ENCODE measurements at regions not wholly inside any gene's neighbourhood (a gene's known extent, or its start where the extent isn't known, plus 50 kb on each side); places are given as distances from the start of the nearest gene placed in this dataset.
"Not testable (repeated sequence)": the region's sequence is repeated elsewhere in the genome, so short reads cannot be mapped to it uniquely, and the experiment has no call there.

GRCh38 chr11:112714340-112714739 lies 246.9 kb upstream of the NCAM1 start:
- DNase-seq (ENCODE audit: low spot score): not testable (repeated sequence)

- no peak for DNase-seq (ENCODE audit: low spot score)
These were observed 246.2 kb upstream of the NCAM1 start for GRCh38 chr11:112715056-112715455.

- DNase-seq (ENCODE audit: low spot score): no peak
These were observed 242.7 kb upstream of the NCAM1 start for GRCh38 chr11:112718483-112718882.

- DNase-seq (ENCODE audit: low spot score): peak; percentile 18
These were observed 241.3 kb upstream of the NCAM1 start for GRCh38 chr11:112719736-112720525.

- no peak for DNase-seq (ENCODE audit: low spot score)
These were observed 239.1 kb upstream of the NCAM1 start for GRCh38 chr11:112722148-112722547.

- no peak for DNase-seq (ENCODE audit: low spot score)
These were observed 238.3 kb upstream of the NCAM1 start for GRCh38 chr11:112722876-112723275.

- DNase-seq (ENCODE audit: low spot score): no peak
These were observed 237.3 kb upstream of the NCAM1 start for GRCh38 chr11:112723676-112724495.

GRCh38 chr11:112724496-112724790 lies 236.8 kb upstream of the NCAM1 start:
- DNase-seq (ENCODE audit: low spot score): no peak

- DNase-seq (ENCODE audit: low spot score): no peak
These were observed 235.6 kb upstream of the NCAM1 start for GRCh38 chr11:112725636-112726035.

GRCh38 chr11:112727341-112727841 lies 233.8 kb upstream of the NCAM1 start:
- DNase-seq (ENCODE audit: low spot score): no peak

GRCh38 chr11:112728288-112728687 lies 232.9 kb upstream of the NCAM1 start:
- no peak for DNase-seq (ENCODE audit: low spot score)

GRCh38 chr11:112728716-112729115 lies 232.5 kb upstream of the NCAM1 start:
- DNase-seq (ENCODE audit: low spot score): no peak

GRCh38 chr11:112730591-112730990 lies 230.6 kb upstream of the NCAM1 start:
- DNase-seq (ENCODE audit: low spot score): no peak

- no peak for DNase-seq (ENCODE audit: low spot score)
These were observed 229.7 kb upstream of the NCAM1 start for GRCh38 chr11:112731538-112731937.

GRCh38 chr11:112732031-112732430 lies 229.2 kb upstream of the NCAM1 start:
- DNase-seq (ENCODE audit: low spot score): no peak

GRCh38 chr11:112734207-112734606 lies 227.0 kb upstream of the NCAM1 start:
- DNase-seq (ENCODE audit: low spot score): peak; percentile 22

GRCh38 chr11:112735470-112735869 lies 225.8 kb upstream of the NCAM1 start:
- DNase-seq (ENCODE audit: low spot score): no peak

- no peak for DNase-seq (ENCODE audit: low spot score)
These were observed 217.2 kb upstream of the NCAM1 start for GRCh38 chr11:112744041-112744440.

GRCh38 chr11:112745973-112746372 lies 215.2 kb upstream of the NCAM1 start:
- no peak for DNase-seq (ENCODE audit: low spot score)

- DNase-seq (ENCODE audit: low spot score): no peak
These were observed 213.0 kb upstream of the NCAM1 start for GRCh38 chr11:112748252-112748651.

- DNase-seq (ENCODE audit: low spot score): no peak
These were observed 212.3 kb upstream of the NCAM1 start for GRCh38 chr11:112748713-112749543.

GRCh38 chr11:112751329-112751728 lies 209.9 kb upstream of the NCAM1 start:
- DNase-seq (ENCODE audit: low spot score): no peak
